Fibroblast of pulmonary artery (primary cell): ENCODE measurements at regions not wholly inside any gene's neighbourhood (a gene's known extent, or its start where the extent isn't known, plus 50 kb on each side); places are given as distances from the start of the nearest gene placed in this dataset.

Experiments
- DNase-seq: peaks from one replicate; pipeline ENCODE4 v3.0.0-alpha.2; 2010; ENCODE audit warnings: low read depth
- H3K4me3 ChIP-seq: replicated peaks from 2 replicates; pipeline ENCODE4 v1.5.1; 2011; ENCODE audit warnings: low read depth, mild to moderate bottlenecking, control low read depth, low read length, moderate library complexity
- CTCF ChIP-seq: IDR thresholded peaks from 2 replicates; pipeline ENCODE4 v1.5.1; 2011; ENCODE audit warnings: mild to moderate bottlenecking, control low read depth, low read length, inconsistent platforms; ENCODE audit errors: missing control alignments

GRCh38 chr9:12182806-12183205 lies 510.4 kb upstream of the TYRP1 start:
- no peak overlapping the region for H3K4me3 ChIP-seq
- no peak for DNase-seq
- no peak for TF ChIP-seq CTCF

DNA sequence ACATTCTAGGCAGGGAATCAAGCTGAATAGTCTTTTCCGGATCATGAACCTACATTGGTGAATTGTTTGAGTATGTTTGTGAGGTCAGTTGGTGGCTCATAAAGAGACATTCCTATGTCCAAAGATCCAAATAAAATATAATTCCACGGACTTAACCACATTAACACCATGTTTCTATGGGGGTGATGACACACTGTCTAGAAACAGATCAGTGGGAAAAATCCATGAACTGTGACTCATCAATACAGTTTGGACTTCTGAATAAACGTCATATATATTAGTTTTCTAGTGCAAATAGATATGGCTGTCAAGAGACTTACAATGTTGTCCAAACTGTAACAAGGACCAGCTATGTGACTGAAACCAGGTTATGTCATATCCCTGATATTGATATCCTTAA lies 509.9 kb upstream of the TYRP1 start:
- DNase-seq: no peak
- TF ChIP-seq CTCF: no peak
- H3K4me3 ChIP-seq: no peak overlapping the region

- H3K4me3 ChIP-seq: no peak overlapping the region
- no peak for DNase-seq
- no peak for TF ChIP-seq CTCF
These were observed 507.3 kb upstream of the TYRP1 start for GRCh38 chr9:12185856-12186255.

GRCh38 chr9:12191630-12192029 lies 501.6 kb upstream of the TYRP1 start:
- DNase-seq: no peak
- TF ChIP-seq CTCF: no peak
- no peak overlapping the region for H3K4me3 ChIP-seq

GRCh38 chr9:12194731-12195130 lies 498.5 kb upstream of the TYRP1 start:
- no peak for DNase-seq
- no peak overlapping the region for H3K4me3 ChIP-seq
- TF ChIP-seq CTCF: no peak

DNA sequence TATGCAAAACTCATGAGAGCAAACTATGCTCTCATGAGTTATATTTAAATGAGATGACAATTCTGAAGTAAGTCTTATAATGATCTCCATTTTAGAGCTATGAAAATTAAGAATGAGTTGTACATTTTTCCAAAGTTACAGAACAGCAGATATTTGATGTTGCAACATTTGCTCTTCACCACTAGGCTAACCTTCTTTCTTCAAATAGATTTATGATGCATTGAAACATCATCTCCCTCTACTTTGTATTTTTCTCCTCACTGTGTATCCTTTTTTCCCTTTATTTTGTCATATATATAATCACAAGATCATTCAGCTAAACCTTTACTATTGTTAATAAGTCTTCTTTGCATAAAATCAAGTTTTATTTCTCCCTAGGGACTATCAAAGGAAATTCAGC lies 497.7 kb upstream of the TYRP1 start:
- no peak overlapping the region for H3K4me3 ChIP-seq
- no peak for TF ChIP-seq CTCF
- no peak for DNase-seq

- TF ChIP-seq CTCF: no peak
- no peak overlapping the region for H3K4me3 ChIP-seq
- no peak for DNase-seq
These were observed 488.7 kb upstream of the TYRP1 start for GRCh38 chr9:12204512-12204911.
